Smooth muscle cell (in vitro differentiated cells): ENCODE measurements at regions not wholly inside any gene's neighbourhood (a gene's known extent, or its start where the extent isn't known, plus 50 kb on each side); places are given as distances from the start of the nearest gene placed in this dataset.

Experiments used
- DNase-seq: peaks from one replicate; lab custom pipeline; 2025; ENCODE audit not compliant: unreplicated experiment; lab: John Stamatoyannopoulos, UW
- H2AFZ ChIP-seq: fragments of 200-600 bp; sonication (generic); 2 replicates; pipeline ENCODE4 v1.6.0; 2016; ENCODE audit warnings: antibody characterized with exemption, low read depth, mild to moderate bottlenecking
- H3F3A ChIP-seq: fragments of 200-600 bp; sonication (generic); 2 replicates; pipeline ENCODE4 v1.6.0; 2017; ENCODE audit warnings: antibody characterized with exemption, low read depth
- H3K27ac ChIP-seq: fragments of 200-600 bp; sonication (generic); 2 replicates; pipeline ENCODE4 v1.5.1; 2016; ENCODE audit warnings: low read depth, mild to moderate bottlenecking
- H3K27me3 ChIP-seq: fragments of 200-600 bp; sonication (generic); 2 replicates; pipeline ENCODE4 v1.6.1; 2016; ENCODE audit warnings: low read depth, mild to moderate bottlenecking
- H3K36me3 ChIP-seq: fragments of 200-600 bp; sonication (generic); 2 replicates; pipeline ENCODE4 v1.5.1; 2016; ENCODE audit warnings: low read depth
- H3K4me1 ChIP-seq: fragments of 200-600 bp; sonication (generic); 2 replicates; pipeline ENCODE4 v1.5.1; 2016; ENCODE audit warnings: low read depth
- H3K4me2 ChIP-seq: fragments of 200-600 bp; sonication (generic); 2 replicates; pipeline ENCODE4 v1.6.0; 2016; ENCODE audit warnings: mild to moderate bottlenecking
- H3K4me3 ChIP-seq: fragments of 200-600 bp; sonication (generic); 2 replicates; pipeline ENCODE4 v1.5.1; 2016; ENCODE audit warnings: mild to moderate bottlenecking
- H3K79me2 ChIP-seq: fragments of 200-600 bp; sonication (generic); 2 replicates; pipeline ENCODE4 v1.6.0; 2016; ENCODE audit warnings: low read depth, mild to moderate bottlenecking
- H3K9ac ChIP-seq: fragments of 200-600 bp; sonication (generic); 2 replicates; pipeline ENCODE4 v1.6.0; 2016; ENCODE audit warnings: low read depth
- H3K9me3 ChIP-seq: fragments of 200-600 bp; sonication (generic); replicated peaks from 2 replicates; pipeline ENCODE4 v1.5.1; 2016; ENCODE audit warnings: low read depth
- H4K20me1 ChIP-seq: fragments of 200-600 bp; sonication (generic); 2 replicates; pipeline ENCODE4 v1.6.0; 2016; ENCODE audit warnings: low read depth
- WGBS: methylation state at CpG from one replicate; pipeline ENCODE4 v1.1.7; 2016; ENCODE audit warnings: low lambda C conversion rate; 5-methylcytosine and 5-hydroxymethylcytosine counted together
- TF ChIP-seq, protein P1 (sequence below): fragments of 200-600 bp; sonication (generic); IDR thresholded peaks from 2 replicates; pipeline ENCODE4 v1.5.1; 2017; ENCODE audit warnings: borderline replicate concordance, mild to moderate bottlenecking, antibody characterized with exemption; ENCODE audit not compliant: insufficient read depth, poor library complexity, severe bottlenecking

DNA sequence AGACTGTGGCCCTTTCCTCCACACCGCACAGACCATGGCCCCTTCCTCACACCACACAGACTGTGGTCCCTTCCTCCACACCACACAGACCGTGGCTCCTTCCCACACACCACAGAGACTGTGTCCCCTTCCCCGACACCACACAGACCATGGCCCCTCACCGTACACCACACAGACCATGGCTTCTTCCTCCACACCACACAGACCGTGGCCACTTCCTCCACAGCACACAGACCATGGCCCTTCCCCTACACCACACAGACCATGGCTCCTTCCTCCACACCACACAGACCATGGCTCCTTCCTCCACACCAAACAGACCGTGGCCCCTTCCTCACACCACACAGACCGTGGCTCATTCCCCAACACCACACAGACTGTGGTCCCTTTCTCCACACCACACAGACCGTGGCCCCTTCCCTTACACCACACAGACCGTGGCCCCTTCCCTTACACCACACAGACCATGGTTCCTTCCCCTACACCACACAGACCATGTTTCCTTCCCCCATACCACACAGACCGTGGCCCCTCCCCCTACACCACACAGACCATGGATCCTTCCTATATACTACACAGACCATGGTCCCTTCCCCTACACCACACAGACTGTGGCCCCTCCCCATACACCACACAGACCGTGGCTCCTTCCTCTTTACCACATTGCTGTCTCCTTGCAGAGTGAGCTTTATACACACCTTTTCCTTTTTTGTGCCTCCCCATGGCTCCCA is 297.5 kb upstream of the FOXF1 start:
- Histone ChIP-seq H3K4me2 (no peak overlapping the region), H3K27me3 (no peaks in the 10 kb centered on the region), H4K20me1 (no peaks in the 10 kb centered on the region), H3K9ac (no peak overlapping the region), H3K27ac (no peak overlapping the region), H3K4me1 (peaks cover 4% of the 10 kb centered on the region), H3K9me3 (no peaks in the 10 kb centered on the region), H3K4me3 (no peak overlapping the region), H2AFZ (no peak overlapping the region), H3F3A (peaks cover 7% of the 10 kb centered on the region), H3K79me2 (no peaks in the 10 kb centered on the region), H3K36me3 (no peaks in the 10 kb centered on the region)
- DNase-seq, result no peak
- WGBS, result 96% methylated on average over 11 of the region's 11 CpGs
- TF ChIP-seq, protein P1, sequence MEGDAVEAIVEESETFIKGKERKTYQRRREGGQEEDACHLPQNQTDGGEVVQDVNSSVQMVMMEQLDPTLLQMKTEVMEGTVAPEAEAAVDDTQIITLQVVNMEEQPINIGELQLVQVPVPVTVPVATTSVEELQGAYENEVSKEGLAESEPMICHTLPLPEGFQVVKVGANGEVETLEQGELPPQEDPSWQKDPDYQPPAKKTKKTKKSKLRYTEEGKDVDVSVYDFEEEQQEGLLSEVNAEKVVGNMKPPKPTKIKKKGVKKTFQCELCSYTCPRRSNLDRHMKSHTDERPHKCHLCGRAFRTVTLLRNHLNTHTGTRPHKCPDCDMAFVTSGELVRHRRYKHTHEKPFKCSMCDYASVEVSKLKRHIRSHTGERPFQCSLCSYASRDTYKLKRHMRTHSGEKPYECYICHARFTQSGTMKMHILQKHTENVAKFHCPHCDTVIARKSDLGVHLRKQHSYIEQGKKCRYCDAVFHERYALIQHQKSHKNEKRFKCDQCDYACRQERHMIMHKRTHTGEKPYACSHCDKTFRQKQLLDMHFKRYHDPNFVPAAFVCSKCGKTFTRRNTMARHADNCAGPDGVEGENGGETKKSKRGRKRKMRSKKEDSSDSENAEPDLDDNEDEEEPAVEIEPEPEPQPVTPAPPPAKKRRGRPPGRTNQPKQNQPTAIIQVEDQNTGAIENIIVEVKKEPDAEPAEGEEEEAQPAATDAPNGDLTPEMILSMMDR, result no peak

DNA sequence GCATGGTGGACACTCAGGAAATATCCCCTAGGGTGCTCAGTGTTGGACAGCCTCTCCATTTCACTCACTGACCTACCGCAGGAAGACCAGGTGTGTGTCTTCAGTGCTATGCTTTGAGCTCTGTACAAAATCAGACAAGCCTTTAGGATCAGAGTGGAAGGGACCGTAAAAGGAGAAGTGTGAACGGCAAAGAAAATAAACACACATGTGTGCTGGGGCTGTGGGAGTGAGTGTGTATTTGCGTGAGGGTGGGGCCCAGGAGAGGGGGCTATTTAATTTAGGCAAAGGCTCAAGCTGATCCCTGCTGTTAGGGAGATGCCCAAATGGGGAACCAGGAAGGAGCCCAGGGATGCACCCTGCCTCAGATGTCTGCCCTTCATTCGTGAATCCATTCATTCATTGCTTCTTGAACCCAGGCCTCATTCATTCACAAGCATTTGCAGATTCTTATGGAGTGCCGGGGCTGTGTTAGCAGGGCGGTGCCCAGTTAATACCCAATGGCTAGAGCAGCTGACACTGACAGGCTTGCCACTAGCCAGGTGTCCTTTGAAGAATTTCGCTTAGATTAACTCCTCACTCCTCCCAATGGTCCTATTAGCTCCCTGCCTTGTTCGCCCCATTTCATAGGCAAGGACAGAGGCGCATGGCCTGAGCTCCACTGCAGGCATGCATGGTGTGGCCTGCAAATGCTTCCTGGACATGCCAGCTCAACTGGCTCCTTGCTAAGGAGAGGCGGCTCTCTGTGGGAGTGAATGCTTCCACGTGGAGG is 296.7 kb upstream of the FOXF1 start:
- Histone ChIP-seq H4K20me1 (no peaks in the 10 kb centered on the region), H3K9me3 (no peaks in the 10 kb centered on the region), H3K79me2 (no peaks in the 10 kb centered on the region), H3K9ac (no peak overlapping the region), H3K4me2 (no peak overlapping the region), H3K27me3 (no peaks in the 10 kb centered on the region), H3K4me3 (no peak overlapping the region), H3F3A (peaks cover 8% of the 10 kb centered on the region), H2AFZ (no peak overlapping the region), H3K36me3 (no peaks in the 10 kb centered on the region), H3K27ac (no peak overlapping the region), H3K4me1 (peaks cover 4% of the 10 kb centered on the region)
- DNase-seq, result no peak
- 79% methylated on average over 12 of the region's 12 CpGs for WGBS
- TF ChIP-seq, protein P1, result no peak

DNA sequence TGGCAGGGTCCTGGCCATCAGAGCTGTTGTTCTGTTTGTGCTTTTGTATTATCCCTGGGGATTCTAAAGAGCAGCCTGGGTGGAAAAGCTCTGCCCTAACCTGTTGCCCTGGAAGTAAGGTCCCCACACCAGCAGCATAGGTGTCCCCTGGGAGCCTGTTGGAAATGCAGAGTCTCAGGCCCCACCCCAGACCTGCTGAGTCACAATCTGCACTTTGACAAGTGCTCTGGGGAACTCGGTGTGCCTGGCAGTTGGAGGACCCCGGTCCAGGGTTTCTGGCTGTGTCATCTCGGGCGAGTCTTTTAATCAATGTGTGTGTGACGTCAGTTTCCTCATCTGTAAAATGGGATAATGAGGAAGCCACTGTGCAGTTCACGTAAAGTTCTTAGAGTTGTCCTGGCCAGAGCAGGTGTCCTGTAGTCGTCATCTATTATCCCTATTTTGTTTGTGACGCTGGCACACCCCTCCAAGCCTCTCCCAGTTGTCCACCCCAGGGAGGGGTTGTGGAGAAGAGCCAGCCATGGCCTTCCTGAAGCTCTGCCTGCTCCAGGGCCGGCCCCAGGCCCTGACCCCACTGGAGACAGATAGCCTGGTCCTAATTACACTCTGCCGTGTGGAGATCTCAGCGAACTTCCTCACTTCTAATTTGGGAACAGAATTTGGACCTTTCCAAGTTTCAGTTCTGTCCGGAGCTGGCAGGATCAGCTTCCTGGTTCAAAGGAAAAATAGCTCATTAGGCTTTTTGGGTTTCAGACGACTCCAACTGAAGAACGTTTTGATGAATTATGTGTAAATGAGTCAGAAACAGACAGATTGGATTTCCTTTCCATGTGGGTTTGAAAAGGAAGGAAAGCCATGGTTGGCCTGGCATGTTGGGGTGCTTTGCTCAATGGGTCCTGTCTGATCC is 295.7 kb upstream of the FOXF1 start:
- peaks cover 3% of the 10 kb centered on the region for H3K4me1 ChIP-seq
- no peak overlapping the region for H3K4me3 ChIP-seq
- H2AFZ ChIP-seq, result no peak overlapping the region
- H3K9me3 ChIP-seq, result no peaks in the 10 kb centered on the region
- H3K79me2 ChIP-seq, result no peaks in the 10 kb centered on the region
- H3K36me3 ChIP-seq, result no peaks in the 10 kb centered on the region
- H3K9ac ChIP-seq, result peak overlapping the region; percentile 11
- H3F3A ChIP-seq, result peaks cover 18% of the 10 kb centered on the region
- TF ChIP-seq, protein P1, result no peak
- 71% methylated on average over 14 of the region's 14 CpGs for WGBS
- DNase-seq, result no peak
- no peaks in the 10 kb centered on the region for H4K20me1 ChIP-seq
- H3K4me2 ChIP-seq, result no peak overlapping the region
- no peaks in the 10 kb centered on the region for H3K27me3 ChIP-seq
- H3K27ac ChIP-seq, result peak overlapping the region; percentile 12
